HG02870 (cell line): ENCODE measurements at regions not wholly inside any gene's neighbourhood (a gene's known extent, or its start where the extent isn't known, plus 50 kb on each side); places are given as distances from the start of the nearest gene placed in this dataset.

Experiments used
- ATAC-seq: cut with Tn5 transposase; IDR thresholded peaks from one replicate; pipeline ENCODE4 v1.9.1; 2021; ENCODE audit warnings: mild to moderate bottlenecking, moderate library complexity; ENCODE audit not compliant: unreplicated experiment

DNA sequence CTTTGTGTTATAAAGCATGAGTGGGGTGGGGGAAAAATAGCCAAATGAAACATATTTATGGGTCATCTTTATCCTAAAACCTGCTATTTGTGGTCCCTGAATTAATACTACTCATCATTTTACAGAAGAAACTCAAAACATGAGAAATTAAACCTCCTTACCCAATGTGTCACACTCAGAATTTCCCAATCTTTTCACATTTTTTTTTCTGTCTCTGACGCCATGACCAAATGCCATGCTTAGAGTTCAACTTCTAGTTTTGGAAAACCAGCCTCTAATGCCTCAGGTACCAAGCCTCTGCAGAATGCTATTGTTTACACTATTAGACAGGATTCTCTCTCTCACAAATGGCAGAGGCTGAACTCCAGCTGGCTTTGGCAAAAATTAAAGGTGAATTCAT is 505.5 kb upstream of the WWC1 start:
- ATAC-seq: no peak

- no peak for ATAC-seq
Observed at GRCh38 chr5:167786871-167787578, 504.4 kb upstream of the WWC1 start.

DNA sequence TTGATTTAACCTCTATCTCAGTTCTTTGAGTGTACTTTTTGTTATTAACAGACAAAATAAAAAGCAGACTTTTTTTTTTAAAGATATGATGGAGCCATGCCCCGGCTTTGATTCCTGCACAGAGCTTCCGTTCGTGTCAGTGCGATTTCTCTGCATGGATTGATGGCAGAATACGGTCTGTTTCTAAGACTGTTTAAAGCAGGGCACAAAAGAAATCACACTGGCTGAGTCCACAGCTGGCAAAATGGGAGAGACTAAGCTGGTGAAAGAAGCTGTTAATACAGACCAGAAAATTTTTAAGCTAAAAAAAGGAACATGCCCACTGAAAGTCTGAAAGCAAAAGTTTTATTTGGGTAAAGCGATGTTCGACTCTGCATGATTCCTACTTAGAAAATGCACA is 501.4 kb upstream of the WWC1 start:
- ATAC-seq: no peak

- no peak for ATAC-seq
Observed at GRCh38 chr5:167790462-167791260, 500.8 kb upstream of the WWC1 start.

- no peak for ATAC-seq
Observed at GRCh38 chr5:167792514-167792913, 498.9 kb upstream of the WWC1 start.

- no peak for ATAC-seq
Observed at GRCh38 chr5:167793700-167794099, 497.7 kb upstream of the WWC1 start.

DNA sequence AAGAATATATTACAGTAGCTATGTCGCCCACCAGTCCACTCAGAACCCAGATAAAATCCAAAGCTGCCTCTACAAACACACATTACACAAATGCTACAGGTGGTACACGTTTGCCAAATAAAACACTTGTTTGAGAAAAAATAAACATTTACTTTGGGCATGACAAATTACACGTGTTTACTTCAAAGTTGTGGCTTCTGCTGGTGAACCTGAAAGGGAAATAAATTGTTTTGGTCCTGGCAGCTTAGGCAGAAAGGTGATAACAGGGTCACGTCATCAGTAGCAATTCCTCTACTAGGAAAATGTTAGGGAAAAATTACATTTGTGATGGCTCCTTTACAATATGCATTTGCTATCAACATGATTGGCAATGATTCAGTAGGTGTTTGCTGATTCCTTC is 497.3 kb upstream of the WWC1 start:
- ATAC-seq: no peak

DNA sequence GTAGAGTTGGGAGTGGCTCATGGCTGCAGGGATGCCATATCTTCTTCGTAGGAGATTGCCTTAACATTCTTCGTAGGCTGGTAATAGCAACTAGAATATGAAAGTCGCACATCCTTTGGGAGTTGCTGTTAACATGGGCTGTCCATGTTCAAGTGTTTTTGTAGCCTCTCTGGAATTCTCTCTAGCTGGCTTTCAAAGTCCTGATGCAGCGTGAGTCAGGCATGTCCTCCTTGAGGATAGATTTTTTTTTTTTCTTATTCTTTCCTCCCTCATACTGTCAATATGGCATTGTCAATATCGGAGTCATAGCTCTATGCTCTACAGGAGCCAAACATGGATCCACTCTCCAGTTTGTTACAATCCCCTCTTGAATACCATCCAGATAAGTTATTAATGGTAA is 494.8 kb upstream of the WWC1 start:
- ATAC-seq: no peak

DNA sequence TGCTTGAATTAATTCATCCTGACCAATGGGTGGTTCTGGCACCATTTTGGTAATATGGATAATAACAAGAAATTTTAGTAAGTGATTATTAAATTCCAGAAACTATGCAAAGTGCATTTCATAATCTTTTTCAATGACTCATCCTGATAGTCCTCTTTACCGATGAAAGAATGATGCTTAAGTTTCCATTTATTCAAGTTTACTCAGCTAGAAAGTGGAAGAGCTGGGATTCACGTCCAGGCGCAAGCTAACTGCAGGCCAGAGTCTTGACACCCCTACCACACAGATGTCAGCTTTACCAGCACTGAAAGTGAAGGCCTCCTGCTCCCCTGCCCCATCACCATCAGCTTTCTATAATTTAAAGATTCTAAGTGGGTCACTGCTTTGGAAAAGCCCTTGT is 493.5 kb upstream of the WWC1 start:
- ATAC-seq: no peak

- ATAC-seq: no peak
Observed at GRCh38 chr5:167798448-167798847, 493.0 kb upstream of the WWC1 start.

GRCh38 chr5:167800427-167800826 is 491.0 kb upstream of the WWC1 start:
- ATAC-seq: no peak

- no peak for ATAC-seq
Observed at GRCh38 chr5:167801999-167802398, 489.4 kb upstream of the WWC1 start.

- ATAC-seq: no peak
Observed at GRCh38 chr5:167802755-167803431, 488.6 kb upstream of the WWC1 start.

GRCh38 chr5:167804512-167805220 is 486.8 kb upstream of the WWC1 start:
- no peak for ATAC-seq

GRCh38 chr5:167810573-167810972 is 480.9 kb upstream of the WWC1 start:
- no peak for ATAC-seq

GRCh38 chr5:167812871-167813270 is 478.6 kb upstream of the WWC1 start:
- ATAC-seq: no peak

DNA sequence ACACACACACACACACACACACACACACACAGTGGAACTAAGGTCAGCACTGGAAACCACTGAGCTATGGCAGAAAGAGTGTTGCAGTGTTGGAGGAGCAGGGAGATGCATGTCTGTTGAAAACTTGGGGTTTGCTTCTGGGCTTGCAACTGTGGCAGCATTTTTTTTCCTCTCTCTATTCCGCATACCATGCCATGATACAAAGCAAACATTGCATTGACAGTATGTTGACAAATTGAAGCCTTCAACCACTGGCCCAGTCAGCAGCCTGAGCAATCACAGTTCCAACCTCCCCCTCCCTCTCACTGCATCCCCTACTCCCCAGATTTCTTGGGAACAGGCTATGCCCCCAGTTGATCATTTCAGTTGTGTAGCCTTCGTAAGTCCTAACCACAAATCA is 478.1 kb upstream of the WWC1 start:
- no peak for ATAC-seq

DNA sequence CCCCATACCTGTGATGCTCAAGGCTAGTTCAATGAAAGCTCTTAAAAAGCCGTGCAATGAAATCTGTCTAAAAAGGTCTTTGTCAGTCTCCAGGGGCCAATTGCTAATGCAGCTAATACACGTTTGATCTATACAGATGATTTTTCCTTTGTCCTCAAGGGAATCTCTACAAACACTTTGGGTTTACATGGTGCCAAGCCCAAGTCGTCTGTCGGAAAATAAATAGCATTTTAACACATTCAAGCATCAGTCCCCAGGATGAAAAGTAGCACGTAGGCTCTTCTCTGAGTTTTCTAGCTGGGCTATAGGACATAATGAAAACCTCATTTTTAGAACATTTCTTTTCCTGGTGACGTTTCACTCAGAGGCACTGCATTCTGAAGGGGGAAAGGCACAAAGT is 477.4 kb upstream of the WWC1 start:
- no peak for ATAC-seq

- no peak for ATAC-seq
Observed at GRCh38 chr5:167814828-167815227, 476.6 kb upstream of the WWC1 start.

DNA sequence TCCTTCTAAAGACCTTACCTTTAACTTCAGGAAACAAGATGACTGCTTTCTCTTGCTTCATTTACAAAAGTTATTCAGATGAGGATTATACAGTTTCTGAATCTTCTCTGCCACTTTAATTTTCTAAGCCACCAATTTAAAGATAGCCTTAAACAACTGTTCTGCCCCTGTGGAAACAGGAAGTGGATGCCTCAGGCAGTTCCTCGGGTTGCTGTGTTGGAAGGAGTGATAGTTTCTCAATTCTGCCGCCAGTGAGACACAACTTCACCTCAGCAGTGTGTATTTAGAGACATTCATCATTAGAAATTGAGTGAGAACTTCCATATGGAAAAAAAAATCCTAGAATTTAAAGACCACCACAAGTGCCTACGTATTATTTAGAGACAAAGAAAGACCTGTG is 475.1 kb upstream of the WWC1 start:
- ATAC-seq: no peak

DNA sequence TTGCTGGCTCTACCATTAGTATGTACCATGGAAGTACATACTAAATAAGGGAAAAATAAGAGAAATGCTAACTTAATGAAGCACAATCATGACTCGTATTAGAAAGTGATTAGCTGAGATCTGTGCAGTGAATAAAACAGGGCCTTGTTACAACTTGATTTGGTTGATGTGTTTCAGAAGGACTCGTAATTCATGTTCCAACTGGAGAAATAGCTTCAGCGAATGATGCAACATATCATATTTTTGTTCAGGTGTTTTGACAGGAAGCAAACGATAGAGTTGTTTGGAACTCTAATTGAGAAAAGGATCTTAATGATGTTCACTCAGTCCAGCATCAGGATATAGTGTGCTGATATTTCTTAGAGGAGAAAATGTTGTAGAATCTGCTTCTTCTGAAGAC is 474.6 kb upstream of the WWC1 start:
- no peak for ATAC-seq
